GM18519 (cell line): ENCODE measurements at regions not wholly inside any gene's neighbourhood (a gene's known extent, or its start where the extent isn't known, plus 50 kb on each side); places are given as distances from the start of the nearest gene placed in this dataset.

Experiments
- ATAC-seq: cut with Tn5 transposase; IDR thresholded peaks from one replicate; pipeline ENCODE4 v1.9.1; 2021; ENCODE audit warnings: mild to moderate bottlenecking, moderate library complexity; ENCODE audit not compliant: unreplicated experiment, low FRiP score

DNA sequence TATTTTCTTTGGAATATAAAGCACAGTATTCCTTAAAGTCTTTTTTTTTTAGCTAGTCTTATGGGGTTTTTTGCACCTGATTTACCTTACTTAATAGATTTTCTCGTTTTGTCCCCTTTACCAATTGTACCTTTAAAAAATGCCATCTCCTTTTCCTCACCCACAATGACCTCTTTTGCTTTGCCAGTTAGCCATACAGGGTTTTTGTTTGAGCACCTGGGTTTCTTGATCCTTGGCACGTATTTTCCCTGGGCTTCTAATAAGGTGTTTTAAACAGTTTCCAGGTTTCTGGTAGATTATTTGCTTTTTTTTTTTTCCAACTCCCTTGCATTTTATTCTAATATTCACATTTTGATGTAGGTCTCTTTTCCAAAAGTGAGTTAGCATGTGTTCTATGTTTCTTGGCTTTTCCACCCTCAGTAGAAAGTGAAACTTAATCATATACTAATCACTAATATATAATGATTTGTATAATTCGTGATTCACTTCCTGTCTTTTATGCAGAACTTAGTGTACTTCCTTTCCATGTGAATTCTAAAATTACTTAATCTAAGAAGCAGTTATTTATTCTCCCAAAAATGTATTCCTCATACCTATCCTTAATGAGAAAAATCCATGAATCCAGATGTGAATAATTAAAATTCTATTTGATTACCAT is 673.9 kb upstream of the RGMB start:
- no peak for ATAC-seq

DNA sequence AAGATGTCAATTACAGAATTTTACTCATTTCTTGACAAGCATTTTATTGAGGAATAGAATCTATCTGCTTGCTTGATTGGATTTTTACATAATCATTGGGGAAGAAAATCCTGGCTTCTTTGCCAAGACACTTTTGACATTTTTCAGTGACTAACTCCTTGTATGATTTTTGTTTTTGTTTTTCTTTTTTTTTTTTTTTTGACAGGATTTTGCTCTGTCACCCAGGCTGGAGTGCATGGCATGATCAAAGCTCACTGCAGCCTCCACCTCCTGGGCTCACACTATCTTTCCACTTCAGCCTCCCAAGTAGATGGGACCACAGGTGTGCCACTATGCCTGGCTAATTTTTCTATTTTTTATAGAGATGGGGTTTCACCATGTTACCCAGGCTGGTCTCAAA is 672.3 kb upstream of the RGMB start:
- no peak for ATAC-seq

DNA sequence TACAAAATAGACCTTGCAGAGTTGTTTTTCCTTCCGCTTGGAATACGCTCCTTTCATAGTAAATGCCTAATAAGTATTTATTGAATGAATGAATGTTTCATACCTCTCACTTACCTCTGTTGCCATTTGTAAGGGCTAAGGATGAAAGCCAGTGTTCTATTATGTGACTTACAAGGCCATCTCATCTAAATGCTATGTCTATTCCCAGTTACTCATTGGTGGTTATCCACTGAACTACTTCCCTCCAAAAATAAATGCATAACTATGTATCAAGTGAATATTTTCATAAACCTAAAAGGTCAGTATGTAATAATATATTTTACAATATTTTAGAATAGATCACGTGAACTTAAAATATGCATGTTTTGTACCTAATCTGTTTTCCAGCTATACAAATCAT is 670.5 kb upstream of the RGMB start:
- no peak for ATAC-seq

DNA sequence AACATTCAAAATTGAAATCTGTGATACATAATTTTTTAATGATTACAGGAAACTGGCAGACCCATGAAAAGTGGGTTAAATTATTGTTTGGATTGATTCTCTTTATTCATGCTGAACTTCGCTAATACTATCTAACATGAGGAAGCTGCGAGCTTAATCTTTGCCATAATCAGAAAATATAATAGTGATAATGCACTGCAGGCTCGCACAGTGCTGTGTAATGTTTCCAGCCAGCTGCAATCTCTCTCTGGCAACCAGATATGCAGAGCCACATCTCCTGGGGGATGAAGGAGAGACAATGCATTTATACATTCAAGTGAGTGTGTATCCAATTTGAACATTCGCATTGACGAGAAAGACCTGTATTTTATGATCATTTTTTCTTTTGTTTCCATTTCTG is 669.7 kb upstream of the RGMB start:
- ATAC-seq, result no peak

DNA sequence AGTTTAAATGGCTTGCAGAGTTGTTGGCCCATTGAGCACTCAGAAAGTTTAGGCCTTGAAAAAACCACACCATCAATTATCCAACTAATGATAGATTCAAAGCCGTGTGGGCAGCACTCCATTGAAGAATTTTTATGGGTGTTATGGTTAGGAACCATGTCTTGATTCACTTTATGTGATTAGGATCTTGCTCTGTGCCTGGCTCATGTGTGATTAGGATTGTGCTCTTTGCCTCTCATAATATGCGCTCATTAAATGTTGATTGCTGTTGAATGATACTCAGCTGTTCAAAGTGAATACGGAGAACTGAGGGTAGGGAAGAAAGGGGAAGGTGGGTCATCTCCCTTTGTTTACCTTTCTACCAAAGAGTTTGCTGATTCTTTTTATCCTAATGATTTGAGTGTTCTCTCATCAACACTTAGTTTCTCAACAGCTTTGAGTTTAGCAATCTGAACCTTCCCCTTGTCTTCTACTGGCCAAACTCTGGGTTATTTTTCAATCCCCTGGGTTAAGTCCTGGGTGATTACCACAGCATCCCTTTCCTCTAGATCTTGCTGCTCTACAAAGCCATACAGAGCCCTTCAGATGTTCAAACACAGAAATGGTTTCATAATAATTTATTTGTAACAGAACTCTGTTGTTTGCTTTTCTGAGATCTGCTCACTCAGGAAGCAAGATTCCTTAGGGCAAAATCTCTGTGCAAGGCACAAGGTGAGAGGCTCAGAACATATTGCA is 668.8 kb upstream of the RGMB start:
- ATAC-seq, result no peak

DNA sequence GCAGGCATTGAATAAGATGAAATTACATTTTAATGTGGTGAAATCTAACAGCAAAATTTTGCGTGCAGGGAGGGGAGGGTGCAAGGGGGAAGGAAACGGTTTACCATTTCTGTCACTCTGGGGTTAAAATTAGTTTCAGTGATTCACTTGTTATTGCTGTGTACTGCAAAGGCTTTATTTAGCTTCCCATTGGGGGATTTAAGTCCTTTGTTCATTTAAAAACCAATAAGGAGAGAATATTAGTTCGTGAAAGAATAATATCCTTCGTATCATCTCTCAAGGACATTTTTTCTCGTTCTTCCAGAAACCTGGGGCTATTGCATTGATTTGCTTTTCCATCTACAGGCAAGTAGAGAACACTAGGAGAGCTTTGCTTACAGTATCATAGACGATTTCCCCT is 667.8 kb upstream of the RGMB start:
- ATAC-seq, result no peak

DNA sequence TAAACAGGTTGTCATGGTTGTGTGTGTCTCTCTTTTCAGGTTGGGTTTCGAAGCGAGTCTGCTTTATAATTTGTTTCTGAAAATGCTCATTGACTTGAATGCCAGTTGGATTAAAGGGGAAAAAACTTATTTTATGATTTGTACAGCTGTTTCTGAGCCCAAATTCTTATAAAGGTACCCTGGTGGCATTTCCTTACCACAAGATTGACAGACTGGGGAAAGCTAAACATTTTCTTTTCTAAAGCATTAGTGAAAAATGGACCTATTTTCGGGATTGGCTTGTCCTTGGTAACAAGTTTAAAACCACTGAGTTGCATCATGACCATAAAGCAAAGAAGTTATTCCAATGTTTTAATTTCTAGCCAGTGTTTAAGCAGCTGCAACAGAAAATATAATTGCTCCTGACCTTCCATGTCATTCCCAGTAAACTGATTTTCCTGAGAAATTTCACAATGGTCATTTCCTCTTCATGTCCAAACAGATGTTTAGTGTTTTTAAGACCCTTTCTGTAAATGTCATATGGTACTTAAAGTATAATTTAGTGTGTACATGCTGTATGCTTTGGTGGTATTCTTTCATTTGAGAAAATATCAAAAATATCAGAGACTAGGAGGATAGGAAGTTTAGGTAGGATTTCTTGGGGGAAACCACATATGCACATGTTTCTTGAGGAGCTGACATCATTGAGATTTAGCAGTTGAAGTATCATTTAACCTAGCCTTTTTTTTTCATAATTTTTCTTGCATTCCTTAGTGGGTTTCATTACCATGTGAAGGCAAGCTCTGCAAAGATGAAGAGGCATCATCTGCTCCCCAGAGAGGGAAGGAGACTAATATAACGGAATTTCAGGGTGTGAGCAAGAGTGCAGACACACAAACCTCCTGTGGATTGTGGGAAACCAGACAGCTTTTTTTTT is 667.1 kb upstream of the RGMB start:
- ATAC-seq, result no peak

DNA sequence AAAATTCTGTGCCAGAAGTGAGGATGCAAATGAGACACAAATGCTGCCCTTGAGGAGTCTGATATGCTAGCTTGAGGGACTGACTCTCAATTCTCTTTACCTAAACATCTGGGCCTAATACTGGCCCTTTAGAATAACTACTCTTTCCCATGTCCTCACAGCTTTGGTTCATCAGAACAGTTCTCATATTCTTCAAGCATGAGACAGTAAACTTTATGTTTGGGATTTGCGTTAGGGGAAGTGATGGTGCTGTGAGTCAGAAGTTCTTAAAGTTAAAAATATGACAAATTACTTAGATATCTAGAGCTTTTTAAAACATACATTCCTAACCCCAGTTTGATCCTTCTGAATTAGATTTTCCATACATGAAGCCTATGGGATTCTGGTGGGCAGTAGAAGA is 665.0 kb upstream of the RGMB start:
- ATAC-seq, result no peak

DNA sequence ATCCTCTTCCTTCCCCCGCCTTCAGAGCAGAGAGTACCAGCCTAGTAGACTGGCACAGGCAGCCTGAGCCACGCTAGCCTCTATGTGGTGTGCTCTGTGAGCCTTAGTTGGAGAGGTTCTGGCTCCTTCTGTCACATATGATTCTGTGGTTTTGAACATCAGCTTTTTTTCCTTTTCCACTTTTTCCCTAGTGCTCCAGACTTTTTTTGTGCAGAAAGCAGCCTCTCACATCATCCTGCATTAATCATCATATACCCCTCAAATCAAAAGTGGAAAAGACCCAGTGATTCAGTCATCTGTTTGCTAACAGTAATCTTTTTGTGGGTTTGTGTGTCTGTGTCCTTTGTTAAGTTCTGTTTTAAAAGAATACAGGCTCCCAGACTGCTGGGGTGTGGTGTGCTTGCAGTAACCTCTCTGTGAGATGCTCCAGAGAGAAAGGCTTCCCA is 663.9 kb upstream of the RGMB start:
- ATAC-seq, result no peak

DNA sequence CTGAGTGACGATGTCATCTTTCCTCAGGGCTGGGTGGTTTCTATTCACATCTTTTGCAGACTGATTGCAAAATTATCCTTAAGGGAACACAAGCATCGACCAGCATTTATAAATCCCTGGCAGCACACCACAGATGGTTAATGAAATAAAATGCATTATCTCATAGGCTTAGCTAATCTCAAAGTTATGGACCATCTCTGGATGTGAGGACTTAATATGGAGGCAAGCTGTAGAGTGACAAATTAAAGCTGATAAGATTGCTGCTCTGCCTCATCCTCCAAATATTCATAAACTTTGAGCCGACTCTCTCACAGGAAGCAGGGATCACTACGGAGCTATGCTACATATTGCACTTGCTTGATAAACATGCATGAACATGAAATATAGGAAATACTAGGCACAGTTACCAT is 663.2 kb upstream of the RGMB start:
- no peak for ATAC-seq

DNA sequence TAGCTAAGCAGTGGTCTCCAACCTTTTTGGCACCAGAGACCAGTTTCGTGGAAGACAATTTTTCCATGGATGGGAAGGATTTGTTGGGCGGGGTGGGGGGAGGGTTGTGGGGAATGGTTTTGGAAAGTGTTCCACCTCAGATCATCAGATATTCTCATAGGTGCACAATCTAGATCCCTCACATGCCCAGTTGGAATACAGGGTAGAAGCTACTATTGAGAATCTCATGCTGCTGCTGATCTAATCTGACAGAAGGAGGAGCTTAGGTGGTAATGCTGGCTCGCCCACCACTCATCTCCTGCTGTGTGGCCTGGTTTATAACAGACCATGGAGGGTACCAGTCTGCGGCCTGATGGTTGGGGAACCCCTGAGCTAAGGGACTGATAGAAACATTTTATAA is 662.7 kb upstream of the RGMB start:
- ATAC-seq, result no peak

DNA sequence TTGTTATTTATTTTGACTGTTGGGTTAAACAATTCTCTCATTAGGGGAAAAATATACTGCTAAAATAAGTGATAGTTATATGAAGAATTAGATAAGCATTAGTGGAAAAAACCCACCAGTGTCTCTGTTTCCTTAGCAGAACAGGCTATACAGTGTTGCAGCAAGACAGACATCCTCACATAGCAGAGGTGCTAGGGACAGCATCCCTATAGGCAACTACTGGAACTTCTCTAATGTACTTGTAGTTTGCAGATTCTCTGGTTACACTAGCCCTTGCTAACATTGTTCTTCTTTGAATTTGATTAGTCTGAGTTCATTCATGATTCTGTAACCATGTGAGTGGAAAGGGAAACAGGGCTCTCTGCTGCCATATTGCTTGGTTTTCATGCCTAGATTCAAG is 661.8 kb upstream of the RGMB start:
- ATAC-seq, result no peak

DNA sequence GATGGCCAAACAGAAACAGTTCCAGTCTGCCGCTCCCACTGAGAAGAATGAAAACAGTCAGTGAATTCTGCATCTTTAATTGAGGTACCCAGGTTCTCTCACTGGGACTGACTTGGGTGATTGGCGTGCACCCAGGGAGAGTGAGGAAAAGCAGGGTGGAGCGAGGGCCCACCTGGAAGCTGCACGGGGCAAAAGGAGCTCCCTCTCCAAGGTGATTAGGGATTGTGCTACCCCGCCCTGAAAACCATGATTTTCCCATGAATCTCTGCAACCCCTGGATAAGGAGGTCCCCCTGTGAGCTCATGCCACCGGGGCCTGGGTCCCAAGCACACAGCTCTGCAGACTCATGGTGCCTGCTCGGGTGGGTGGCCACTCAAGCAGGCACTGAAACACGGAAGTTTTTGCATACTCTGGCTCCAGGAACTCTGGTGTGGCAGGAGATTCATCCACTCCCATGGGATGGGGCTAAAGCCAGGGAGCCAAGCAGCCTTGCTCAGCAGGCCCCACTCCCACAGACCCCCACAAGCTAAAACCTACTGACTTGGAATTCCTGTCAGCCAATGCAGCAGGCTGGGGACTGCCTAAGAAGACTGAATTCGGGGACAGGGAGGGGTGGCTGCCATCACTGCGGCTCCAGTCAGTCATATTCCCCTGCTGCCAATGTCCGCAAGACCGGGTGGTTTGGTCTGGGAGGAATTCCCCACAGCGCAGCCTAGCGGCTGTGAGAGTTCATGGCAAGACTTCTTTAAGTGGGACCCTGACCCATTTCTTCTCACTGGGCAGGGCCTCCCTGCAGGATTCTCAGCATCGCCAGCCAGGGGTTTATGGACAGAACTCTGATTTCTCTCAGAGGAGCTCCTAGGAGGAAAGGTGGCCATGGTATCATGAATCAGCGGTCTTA is 652.2 kb upstream of the RGMB start:
- ATAC-seq, result no peak

DNA sequence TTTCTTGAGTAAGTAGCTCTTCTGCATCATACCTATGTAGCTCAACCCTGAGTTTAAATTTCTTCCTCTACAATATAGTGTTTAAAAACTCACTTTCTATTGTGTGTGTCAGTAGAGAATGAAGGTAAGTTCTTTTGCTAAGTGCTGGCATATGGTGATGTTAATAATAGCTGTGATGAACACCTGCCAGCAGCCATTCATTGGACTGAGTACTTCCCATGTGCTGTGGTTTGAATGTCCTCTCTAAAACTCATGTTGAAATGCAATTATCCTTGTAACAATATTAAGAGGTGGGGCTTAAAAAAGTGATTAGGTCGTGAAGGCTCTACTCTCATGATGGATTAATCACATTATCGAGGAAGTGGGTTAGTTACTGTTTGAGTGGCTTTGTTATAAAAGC is 645.2 kb upstream of the RGMB start:
- ATAC-seq, result no peak

DNA sequence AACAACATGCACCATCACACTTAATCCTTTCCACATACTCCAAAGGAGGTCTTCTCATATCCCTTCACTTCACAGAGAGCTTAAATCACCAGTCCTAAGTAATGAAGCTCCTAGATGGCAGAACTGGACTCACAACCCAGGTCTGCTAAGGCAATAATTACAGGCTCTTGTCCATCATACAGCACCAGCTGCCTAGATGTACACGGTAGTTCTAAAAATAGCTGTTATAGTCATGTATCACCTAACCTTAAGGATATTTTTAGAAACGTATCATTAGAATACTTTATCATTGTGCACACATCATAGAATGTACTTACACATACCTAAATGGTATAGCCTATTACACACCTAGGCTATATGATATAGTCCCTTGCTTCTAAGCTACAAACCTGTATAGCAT is 644.6 kb upstream of the RGMB start:
- ATAC-seq, result no peak

DNA sequence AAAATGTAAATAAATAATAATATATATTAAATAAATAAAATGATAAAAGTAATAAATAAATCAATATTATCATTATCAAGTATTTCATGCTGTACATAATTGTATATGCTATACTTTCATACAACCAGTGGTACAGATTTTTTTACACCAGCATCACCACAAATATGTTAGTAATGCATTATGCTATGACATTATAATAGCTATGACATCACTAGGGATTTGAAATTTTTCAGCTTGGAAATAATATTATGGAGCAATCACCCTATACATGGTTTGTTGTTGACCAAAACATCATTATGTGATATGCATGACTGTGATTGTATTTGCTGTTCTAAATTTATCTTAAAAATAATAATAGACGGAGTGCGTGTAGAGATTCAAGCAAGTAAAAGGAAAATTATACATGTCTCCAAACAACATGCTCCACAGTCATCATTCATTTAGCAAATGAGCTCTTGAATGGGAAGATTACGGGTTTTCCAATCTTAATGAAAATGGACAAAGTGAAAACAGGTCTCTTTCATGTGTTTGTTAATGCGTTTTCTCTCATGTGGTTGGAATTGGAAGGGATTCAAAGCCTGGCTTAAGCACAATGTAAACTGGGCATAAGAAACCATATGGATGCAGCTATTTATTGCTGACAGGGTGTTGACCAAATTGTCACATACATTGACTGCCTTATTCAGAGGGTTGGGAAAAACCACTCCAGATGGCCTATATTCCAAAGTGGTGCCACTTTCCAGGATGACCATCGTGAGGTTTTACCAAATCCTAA is 643.0 kb upstream of the RGMB start:
- no peak for ATAC-seq

DNA sequence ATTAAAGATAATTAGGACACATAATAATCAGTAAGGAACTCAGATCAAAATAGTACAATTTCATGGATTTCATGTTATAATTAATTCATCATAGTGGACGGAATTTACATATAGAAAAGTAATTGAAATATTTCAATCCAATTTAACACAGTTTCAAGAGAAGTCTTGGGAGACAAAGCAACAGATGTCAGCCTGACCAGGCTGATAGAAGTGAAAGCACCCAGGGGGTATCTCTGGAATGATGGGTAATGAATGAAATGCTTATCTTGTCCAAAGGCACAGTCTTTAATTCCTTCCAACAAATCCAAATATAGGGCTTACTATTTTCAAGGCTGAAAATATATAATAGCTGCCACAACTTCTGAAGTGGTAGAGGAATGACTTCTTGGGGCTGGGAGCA is 629.3 kb upstream of the RGMB start:
- no peak for ATAC-seq

DNA sequence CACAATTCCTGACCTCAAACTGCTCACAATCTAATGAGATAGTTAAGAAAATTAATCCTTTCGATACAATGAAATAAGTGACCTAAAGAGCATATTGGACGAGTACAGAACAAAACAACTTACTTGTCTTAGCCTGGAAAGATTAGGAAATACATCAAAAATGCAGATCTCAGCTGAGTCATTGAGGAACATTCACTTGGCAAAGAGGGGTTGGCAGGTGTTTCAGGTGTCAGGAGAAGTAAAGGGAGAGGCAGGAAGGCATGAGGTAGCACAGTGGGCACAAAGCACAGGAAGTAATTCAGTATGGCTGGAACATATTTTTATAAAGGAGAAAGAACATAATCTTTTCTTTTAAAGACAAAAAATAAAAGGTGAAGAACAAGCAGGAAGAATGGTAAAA is 628.8 kb upstream of the RGMB start:
- no peak for ATAC-seq

DNA sequence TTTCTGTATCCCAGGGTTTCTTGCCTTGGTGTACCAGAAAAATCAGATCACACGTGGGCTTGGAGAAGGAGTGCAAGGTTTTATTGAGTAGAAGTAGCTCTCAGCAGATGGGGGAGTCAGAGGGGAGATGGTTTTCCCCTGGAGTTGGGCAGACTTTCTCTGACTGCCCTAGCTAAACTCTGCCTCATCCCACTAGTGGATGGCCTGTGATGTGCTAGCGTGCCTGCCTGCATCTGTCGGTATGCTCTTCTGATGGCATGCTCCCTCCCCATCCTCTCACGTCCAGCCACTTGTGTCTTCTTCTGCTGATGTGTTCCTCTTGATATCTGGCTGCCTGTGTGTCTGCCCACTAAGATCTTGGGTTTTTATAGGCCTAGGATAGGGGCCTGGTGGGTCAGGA is 616.1 kb upstream of the RGMB start:
- ATAC-seq, result no peak

DNA sequence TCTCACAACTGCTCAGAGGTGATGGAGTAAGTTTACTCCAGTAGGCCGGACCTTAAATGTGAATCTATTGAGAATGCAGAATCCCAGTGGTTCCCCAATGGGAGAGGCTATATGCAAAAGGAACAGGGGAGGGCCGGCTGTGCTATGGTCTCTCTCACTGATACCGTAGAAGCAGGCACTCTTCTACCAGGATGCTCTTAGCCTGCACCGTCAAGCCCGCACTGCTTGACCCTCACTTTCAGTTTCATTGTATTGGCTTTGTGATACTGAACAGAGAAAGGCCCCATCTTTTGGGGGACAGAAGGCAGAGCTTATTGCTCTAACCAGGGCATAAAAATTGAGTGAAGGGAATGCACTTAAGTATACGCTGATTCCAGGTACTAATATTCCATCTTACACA is 615.0 kb upstream of the RGMB start:
- no peak for ATAC-seq
